NCI-H128 (cell line): ENCODE measurements at regions not wholly inside any gene's neighbourhood (a gene's known extent, or its start where the extent isn't known, plus 50 kb on each side); places are given as distances from the start of the nearest gene placed in this dataset.
"Not testable (repeated sequence)": the region's sequence is repeated elsewhere in the genome, so short reads cannot be mapped to it uniquely, and the experiment has no call there.

Experiments used
- DNase-seq: peaks from one replicate; lab custom pipeline; 2025; ENCODE audit not compliant: unreplicated experiment; lab: John Stamatoyannopoulos, UW

DNA sequence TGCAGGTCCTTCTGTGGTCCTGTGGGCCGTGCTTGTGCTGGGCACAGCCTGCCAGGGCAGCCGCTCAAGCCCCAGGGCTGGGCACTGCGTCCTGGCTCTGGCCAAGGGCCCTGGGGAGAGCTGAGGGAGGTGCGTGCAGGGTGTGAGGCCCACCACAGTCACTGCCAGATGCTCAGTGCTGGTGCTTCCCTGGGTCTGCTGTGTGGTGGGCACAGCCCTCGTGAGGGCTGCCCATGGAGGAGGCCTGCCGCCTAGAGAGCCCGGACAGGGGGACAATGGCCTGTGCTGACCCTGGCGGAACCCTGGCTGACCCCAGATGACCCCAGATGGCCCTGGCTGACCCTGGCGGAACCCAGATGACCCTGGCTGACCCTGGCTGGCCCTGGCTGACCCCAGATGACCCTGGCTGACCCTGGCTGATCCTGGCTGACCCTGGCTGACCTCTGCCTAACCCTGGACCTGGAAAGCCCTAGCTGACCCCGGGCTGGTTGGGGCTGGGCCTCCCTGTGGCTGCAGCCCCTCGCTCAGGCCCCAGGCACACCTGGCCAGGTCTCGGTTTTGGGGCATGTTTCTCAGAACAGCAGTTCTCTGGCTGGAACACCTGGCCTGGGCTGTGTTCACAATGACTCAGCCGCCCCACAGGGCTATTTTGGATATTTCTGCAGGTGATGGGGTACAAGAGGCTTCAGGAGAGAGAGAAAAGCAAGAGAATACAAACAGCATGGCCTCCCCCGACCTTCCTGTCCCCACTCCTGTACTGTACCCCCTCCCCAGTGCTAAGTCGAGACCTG, 55.4 kb downstream of the TMEM121 start:
- no peak for DNase-seq

DNA sequence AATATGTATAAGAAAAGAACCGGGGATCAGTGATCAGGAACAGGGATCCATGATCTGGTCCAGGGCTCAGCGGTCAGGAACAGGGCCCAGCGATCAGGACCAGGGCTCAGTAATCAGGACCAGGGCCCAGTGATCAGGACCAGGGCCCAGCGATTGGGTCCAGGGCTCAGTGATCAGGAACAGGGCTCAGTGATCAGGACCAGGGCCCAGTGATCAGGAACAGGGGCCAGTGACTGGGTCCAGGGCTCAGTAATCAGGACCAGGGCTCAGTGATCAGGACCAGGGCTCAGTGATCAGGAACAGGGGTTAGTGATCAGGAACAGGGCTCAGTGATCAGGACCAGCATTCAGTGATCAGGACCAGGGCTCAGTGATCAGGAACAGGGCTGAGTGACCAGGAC, 56.3 kb downstream of the TMEM121 start:
- DNase-seq, result no peak

DNA sequence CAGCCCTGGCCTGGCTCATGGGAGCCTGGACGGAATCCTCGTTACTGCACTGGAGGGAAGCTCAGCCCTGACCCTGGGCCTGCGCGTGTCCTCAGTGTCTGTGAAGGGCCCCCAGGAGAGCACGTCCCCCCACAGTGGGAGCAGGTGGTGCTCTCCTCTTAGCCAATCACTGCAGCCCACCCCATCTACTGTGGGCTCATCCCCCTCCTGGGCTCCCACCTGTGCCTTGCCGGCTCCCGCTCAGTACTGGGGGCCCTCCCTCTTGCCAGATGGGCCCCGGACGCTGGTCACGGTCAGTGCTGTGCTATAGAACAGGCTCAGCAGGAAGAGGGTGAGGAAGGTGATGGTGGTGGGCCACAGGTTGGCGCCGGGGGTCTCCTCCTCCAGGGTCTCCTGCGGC, 57.5 kb downstream of the TMEM121 start:
- DNase-seq, result not testable (repeated sequence)

DNA sequence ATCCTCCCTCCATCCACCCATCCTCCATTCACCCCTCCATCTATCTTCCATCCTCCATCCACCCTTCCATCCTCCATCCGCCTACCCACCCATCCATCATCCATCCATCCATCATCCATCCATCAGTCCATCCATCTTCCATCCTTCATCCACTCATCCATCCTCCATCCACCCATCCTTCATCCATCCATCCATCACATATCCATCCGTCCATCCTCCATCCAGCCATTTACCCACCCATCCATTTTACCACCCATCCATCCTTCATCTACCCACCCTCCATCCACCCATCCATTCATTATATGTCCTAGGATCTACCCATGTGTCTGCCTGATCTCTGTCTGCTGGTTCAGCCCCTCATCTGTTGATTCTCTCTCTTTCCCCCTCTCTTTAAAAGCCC, 58.9 kb downstream of the TMEM121 start:
- DNase-seq, result not testable (repeated sequence)

DNA sequence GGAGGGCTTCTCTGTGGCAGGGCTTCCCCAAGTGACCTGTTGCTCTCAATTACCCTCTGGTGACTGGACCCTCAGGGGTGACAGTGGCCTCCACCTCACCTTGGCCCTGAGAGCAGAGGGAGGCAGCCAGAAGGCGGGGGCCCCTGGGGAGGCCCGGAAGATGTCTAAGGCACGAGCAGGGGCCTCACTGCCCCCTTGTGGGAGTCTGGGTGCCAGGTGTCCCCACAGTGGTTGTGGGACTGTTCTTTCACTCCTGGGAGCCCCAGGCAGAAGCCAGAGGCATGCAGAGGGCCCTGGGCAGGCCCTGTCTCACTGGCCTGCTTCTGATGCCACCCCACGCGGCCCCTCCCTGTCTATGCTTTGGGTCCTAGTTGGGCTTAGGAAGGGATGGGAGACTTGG, 59.3 kb downstream of the TMEM121 start:
- DNase-seq, result not testable (repeated sequence)

DNA sequence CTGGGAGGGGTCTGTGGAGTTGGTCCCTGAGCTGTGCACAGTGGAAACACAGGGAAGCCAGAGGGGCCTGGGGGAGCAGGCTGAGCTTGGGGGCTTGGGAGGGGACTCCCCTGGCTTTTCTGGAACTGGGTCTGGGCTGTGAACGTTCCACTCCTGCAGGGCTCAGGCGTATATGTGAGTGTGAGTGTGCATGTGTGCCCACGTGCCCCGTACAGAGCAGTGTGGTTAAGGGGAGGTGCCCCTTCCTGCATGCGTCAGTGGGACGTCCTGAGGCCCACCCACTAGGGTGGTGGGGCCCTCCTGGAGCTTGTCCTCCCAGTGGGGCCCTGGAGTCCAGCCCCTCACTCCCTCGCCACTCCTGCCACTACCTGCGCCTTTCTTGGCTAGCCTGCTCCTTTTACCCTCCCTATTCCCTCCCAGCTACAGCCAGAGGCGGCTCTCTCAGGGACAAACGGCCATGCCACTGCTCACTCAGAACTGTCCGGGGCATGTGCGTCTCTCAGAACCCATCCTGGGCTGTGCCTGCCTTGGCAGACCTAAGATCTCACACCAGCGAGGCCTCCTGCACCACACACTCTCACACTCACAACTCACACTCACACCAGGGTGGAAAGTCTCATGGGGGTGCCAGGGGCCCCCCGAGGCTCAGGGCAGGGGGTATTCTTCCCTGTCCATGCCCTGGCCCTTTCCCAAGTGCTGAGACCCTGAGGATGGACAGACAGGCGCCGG, 59.9 kb downstream of the TMEM121 start:
- DNase-seq, result not testable (repeated sequence)

DNA sequence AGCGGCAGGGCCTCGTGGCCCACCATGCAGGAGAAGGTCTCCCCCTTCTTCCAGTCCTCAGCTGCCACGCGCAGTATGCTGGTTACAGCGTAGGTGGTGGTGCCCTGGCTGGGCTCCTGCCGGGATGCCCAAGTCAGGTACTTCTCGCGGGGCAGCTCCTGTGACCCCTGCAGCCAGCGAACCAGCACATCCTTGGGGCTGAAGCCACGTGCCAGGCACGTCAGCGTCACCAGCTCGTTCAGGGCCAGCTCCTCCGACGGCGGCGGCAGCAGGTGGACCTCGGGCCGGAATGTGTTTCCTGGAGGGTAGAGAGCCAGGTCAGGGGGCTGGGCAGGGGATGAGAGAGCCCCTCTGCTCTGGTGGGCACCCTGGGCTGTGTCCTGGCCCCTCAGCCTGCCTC, 60.7 kb downstream of the TMEM121 start:
- DNase-seq, result not testable (repeated sequence)

DNA sequence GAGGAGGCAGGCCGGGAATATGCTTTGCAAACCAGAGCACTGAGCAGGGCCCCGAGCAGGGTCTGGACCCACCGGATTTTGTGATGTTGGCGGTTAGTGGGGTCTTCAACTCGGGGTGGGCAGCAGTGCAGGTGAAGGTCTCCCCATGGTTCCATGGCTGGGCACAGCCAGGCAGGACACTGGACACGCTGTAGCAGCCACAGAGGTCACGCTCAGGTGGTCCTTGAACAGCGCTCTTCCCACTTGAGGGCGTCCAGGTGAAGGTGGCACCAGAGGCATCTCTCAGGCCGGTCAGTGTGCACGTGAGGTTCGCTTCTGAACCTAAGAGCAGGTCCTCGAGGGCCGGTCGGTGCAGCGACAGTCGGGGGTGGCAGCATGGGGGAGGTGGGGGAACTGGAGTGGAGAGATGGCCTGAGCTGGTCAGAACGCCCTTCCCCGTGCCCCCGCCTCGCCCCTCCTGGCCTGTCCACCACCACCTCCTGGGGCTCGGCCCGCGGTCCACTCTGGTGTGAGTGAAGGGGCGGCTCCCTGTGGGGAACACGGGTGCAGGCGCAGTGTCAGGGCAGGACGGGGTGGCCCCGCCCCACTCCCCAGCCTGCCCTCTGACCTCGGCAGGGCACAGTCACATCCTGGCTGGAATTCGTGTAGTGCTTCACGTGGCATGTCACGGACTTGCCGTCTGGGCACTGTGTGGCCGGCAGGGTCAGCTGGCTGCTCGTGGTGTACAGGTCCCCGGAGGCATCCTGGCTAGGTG, 61.3 kb downstream of the TMEM121 start:
- DNase-seq, result not testable (repeated sequence)

DNA sequence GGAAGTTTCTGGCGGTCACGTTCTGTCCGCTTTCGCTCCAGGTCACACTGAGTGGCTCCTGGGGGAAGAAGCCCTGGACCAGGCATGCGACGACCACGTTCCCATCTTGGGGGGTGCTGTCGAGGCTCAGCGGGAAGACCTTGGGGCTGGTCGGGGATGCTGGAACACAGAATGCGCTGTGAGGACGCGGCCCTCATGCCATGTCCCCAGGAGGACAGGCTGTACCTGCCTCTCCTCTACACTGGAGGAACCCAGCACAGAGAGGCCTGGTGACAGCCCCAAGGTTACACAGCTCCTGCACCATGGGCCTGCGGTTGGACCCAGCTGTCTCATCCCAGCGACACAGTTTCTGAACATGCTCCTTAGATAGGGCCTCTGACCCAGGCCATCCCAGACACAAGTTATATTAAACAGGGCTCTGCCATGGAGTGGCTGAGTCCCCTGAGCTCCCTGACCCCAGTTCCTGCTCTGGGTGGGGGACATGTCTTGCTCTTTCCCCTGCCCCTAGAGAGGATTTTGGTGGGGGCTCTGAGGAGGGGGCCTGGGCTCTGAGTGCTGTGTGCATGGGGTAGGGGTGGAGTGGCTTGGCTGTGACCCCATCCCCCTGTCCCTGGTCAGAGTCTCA, 62.0 kb downstream of the TMEM121 start:
- no peak for DNase-seq

DNA sequence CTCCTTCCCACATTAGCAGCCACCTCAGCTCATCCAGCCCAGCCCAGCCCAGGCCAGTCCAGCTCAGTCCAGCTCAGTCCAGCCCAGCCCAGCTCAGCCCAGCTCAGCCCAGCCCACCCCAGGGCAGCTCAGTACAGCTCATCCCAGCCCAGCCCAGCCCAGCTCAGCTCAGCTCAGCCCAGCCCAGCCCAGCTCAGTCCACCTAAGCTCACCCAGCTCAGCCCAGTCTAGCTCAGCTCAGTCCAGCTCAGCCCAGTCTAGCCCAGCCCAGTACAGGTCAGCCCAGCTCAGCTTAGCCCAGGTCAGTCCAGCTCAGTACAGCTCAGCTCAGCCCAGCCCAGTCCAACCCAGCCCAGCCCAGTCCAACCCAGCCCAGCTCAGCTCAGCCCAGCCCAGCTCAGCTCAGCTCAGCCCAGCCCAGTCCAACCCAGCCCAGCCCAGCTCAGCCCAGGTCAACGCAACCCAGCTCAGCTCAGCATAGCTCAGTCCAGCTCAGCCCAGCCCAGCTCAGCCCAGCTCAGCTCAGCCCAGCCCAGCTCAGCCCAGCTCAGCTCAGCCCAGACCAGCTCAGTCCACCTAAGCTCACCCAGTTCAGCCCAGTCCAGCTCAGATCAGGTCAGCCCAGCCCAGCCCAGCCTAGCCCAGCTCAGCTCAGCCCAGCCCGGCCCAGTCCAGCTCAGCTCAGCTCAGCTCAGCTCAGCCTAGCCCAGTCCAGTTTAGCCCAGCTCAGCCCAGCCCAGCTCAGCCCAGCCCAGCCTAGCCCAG, 63.0 kb downstream of the TMEM121 start:
- DNase-seq, result no peak

DNA sequence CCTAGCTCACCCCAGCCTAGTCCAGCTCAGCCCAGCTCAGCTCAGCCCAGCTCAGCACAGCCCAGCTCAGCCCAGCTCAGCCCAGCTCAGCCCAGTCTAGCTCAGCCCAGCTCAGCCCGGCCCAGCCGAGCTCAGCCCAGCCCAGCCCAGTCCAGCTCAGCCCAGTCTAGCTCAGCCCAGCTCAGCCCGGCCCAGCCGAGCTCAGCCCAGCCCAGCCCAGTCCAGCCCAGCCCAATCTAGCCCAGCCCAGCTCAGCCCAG, 63.5 kb downstream of the TMEM121 start:
- not testable (repeated sequence) for DNase-seq

DNA sequence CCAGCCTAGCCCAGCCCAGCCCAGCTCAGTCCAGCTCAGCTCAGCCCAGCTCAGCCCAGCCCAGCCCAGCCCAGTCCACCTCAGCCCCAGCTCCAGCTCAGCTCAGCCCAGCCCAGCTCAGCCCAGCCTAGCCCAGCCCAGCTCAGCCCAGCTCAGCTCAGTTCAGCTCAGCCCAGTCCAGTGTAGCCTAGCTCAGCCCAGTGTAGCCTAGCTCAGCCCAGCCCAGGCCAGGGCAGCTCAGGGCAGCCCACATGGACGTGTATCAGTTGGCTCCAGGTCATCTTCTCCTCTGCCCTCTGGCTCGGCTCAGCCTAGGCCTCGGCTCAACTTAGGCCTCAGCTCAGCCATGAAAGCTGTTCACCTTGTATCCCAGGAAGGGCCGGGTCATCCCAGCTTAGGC, 64.7 kb downstream of the TMEM121 start:
- no peak for DNase-seq

DNA sequence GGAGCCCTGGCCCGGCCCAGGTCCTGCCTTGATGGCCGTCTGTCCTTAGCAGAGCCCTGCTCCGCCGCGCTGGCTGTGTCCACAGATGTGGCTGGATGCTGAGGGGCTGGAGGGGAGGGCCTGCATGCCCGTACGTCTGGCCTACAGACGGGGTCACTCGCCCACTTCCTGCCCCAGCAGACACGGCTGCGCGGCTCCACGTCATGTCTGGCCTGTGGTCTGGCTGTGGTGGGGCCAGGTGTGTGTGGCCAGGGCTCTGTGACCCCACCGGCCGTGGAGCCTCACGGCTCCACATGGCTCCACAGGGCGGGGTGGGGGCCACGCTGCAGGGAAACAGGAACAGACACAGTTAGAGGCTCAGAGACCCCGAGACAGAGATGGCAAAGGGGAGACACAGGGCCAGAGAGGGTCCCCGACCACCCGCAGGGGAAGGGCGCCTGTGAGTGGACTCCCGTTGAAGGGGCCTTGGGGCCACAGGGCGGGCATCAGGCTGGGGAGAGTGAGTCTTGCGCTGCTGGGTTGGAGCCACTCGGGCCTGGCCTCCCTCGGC, 65.5 kb downstream of the TMEM121 start:
- DNase-seq, result not testable (repeated sequence)

DNA sequence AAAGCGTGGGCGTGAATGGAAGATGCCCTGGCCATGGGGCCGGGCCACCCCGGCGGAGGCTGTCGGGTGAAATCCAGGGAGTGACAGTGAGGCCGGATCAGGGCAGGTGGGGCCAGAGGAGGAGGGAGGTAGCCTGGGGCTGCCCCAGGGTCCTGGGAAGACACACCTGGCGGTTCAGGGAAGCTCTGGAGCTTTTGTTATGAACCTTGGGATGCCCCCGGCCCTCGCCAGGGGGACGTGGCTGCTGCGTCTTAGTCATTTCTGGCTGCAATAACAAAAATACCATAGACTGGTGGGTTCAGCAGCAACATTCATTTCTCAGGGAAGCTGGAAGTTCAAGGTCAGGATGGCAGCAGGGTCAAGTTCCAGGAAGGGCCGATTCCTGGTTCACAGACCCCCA, 66.3 kb downstream of the TMEM121 start:
- not testable (repeated sequence) for DNase-seq

DNA sequence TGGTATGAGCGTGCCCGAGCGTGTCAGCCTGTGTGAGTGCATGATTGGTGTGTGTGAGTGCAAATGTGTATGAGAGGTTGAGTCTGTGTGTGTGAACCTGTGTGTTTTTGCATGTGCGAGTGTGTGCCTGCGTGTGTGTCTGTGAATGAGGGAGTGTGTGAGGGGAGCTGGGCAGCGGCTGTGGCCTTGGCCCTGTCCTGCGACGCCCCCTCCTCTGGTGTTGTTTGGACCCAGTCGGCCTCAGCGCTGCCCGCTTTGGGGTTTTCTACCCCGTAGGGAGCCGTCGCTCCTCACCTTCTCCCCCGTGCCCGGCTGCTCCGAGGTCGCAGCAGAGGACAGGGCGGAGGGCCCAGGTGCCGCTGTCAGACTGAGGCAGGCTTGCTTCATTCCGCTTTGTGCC, 69.0 kb downstream of the TMEM121 start:
- not testable (repeated sequence) for DNase-seq

DNA sequence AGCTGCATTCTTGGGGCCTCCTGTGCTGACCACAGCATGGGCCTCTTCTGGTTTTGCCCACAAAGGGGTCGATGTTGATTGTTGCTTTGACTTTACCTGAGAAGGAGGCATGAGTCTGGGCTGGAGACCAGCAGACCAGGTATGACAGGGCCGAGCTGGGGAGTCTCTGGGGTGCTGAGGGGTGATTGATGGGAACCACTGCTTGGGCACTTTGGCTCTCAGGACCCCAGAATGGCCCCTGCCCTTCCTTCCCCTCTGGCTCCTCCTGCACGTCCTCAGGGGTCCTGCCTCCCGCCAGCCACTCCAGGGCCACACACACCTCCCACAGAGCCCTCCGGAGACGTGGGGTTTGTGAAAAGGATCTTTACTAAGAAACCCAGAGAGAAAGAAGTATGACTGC, 70.0 kb downstream of the TMEM121 start:
- not testable (repeated sequence) for DNase-seq

DNA sequence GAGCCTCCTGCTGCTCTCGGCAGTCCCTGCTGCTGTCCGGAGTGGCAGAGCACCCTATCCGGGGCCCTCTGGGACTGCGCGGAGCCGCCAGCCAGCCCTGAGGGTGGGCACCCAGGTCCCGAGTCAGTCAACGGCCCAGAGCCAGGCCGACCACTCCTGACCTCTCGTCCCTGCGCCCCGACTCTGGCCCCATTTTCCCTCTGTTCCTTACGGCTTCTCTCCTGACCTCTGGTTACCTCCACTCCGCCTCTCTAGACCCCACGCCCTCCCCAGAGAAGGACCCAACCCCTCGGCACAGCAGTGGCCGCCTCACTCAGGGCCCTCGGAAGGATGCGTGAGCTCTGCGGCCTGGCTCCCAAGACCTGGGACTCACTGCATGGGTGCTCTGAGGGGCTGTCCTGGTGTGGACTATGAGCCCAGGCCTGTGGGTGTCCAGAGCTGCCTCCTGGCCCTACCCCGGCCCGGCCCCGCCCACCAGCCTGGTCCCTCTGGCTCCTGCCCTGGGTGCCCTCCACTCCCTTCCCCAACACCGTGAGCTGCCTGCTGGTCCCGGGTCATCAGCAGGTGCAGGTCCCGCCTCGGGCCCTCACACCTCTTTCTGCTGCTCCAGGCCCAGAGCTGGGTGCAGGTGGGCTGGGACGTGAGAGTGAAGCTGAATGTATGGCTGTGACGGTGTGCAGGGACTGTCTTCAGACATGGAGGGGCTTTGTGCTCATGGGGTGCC, 71.8 kb downstream of the TMEM121 start:
- DNase-seq, result not testable (repeated sequence)

DNA sequence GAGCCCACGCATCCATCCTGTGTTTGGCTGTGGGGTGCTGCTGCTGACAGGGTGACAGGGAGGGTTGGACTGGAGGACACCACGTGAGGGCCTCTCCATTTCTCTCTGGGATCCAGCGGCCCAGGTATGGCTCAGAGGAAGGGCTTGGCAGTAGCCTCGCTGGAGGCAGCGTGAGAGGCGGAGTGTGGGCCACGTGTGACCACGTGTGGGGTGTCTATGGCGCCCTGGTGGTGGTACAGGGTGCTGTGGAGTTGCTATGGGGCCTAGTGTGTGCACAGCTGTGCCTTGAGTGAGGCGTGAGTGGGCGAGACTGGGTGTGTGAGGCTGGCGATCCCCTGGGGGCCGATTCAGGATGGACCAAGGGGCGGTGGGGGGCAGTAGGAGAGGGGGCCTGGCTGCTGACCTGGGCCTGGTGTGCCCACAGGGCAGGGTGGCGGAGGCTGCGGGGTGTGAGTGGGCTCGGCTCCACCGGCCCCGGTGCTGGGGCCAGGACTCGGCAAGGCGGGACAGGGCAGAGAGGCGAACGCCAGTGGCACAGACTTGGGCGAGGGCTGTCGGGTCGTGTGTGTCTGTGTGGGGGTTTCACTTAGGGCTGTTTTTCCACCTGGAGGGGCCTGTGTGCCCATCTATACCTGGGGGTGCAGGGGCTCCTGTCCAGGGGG, 72.7 kb downstream of the TMEM121 start:
- not testable (repeated sequence) for DNase-seq
